OCI-LY7 (cell line): ENCODE measurements at regions not wholly inside any gene's neighbourhood (a gene's known extent, or its start where the extent isn't known, plus 50 kb on each side); places are given as distances from the start of the nearest gene placed in this dataset.

Source experiments
- BruUV-seq: library from RNA; stranded (reverse); fragments of 400-500 nt; replicated peaks from 2 replicates; lab custom pipeline; 2021; lab: Mats Ljungman, UMichigan
- CTCF ChIA-PET: fragments of 300-600 bp; sonication (Branson Sonifier 250); formaldehyde crosslinking; loops from one replicate; lab custom pipeline; 2022; ENCODE audit warnings: antibody characterized with exemption; ENCODE audit not compliant: unreplicated experiment; lab: Charles Lee
- POLR2A ChIA-PET: fragments of 300-600 bp; sonication (Branson Sonifier 250); formaldehyde crosslinking; loops from one replicate; lab custom pipeline; 2022; ENCODE audit warnings: antibody characterized with exemption; lab: Charles Lee
- DNase-seq: peaks from one replicate; pipeline ENCODE4 v3.0.0-alpha.2; 2015; ENCODE audit warnings: low spot score
- H2AFZ ChIP-seq: fragments of 200-600 bp; sonication (generic), shearing (Covaris generic); 2 replicates; pipeline ENCODE4 v1.6.1; 2014; ENCODE audit warnings: mild to moderate bottlenecking, antibody characterized with exemption, low read length, moderate library complexity
- H3K27ac ChIP-seq: fragments of 200-600 bp; sonication (generic); 2 replicates; pipeline ENCODE4 v1.5.1; 2014; ENCODE audit warnings: mixed run types, low read depth, mild to moderate bottlenecking, moderate library complexity, low read length, inconsistent platforms; ENCODE audit not compliant: poor library complexity, severe bottlenecking
- H3K36me3 ChIP-seq: fragments of 200-600 bp; sonication (generic); 2 replicates; pipeline ENCODE4 v1.6.1; 2014; ENCODE audit warnings: mild to moderate bottlenecking, antibody characterized with exemption, low read length, moderate library complexity, mixed read lengths; ENCODE audit not compliant: insufficient read depth
- H3K4me1 ChIP-seq: fragments of 200-600 bp; sonication (generic); 2 replicates; pipeline ENCODE4 v1.5.1; 2014; ENCODE audit warnings: mild to moderate bottlenecking, low read length; ENCODE audit not compliant: insufficient read depth, poor library complexity, severe bottlenecking
- H3K4me2 ChIP-seq: fragments of 200-600 bp; sonication (generic); 2 replicates; pipeline ENCODE4 v1.6.1; 2014; ENCODE audit warnings: mild to moderate bottlenecking, low read length
- H3K4me3 ChIP-seq: fragments of 200-600 bp; sonication (generic); 2 replicates; pipeline ENCODE4 v1.5.1; 2014; ENCODE audit warnings: mild to moderate bottlenecking, low read depth, low read length; ENCODE audit not compliant: poor library complexity, severe bottlenecking
- H3K79me2 ChIP-seq: fragments of 200-600 bp; sonication (generic); 2 replicates; pipeline ENCODE4 v1.6.1; 2016; ENCODE audit warnings: low read depth, mild to moderate bottlenecking, low read length, moderate library complexity, mixed read lengths; ENCODE audit not compliant: insufficient read depth
- H3K9me2 ChIP-seq: fragments of 200-600 bp; sonication (generic); 2 replicates; pipeline ENCODE4 v1.6.1; 2016; ENCODE audit warnings: mild to moderate bottlenecking, low read length, mixed read lengths; ENCODE audit not compliant: insufficient read depth
- H3K9me3 ChIP-seq: fragments of 200-600 bp; sonication (generic); 2 replicates; pipeline ENCODE4 v1.6.1; 2014; ENCODE audit warnings: mild to moderate bottlenecking, mixed run types, low read length, mixed read lengths
- H4K20me1 ChIP-seq: fragments of 200-600 bp; sonication (generic); 2 replicates; pipeline ENCODE4 v1.6.1; 2014; ENCODE audit warnings: mild to moderate bottlenecking, antibody characterized with exemption, low read length, moderate library complexity, mixed read lengths; ENCODE audit not compliant: insufficient read depth
- CTCF ChIP-seq: fragments of 200-600 bp; sonication (generic); conservative IDR thresholded peaks from 2 replicates; pipeline ENCODE4 v1.5.1; 2014; ENCODE audit warnings: mild to moderate bottlenecking, antibody characterized with exemption, low read length, moderate library complexity, mixed read lengths
- EZH2phosphoT487 ChIP-seq: fragments of 200-600 bp; sonication (generic); IDR thresholded peaks from 2 replicates; pipeline ENCODE4 v1.6.1; 2018; ENCODE audit warnings: low read depth, borderline replicate concordance, mild to moderate bottlenecking, mixed run types, antibody characterized with exemption, low read length, moderate library complexity, mixed read lengths
- intact Hi-C: fragments of 100-400 bp; cut with micrococcal nuclease; formaldehyde crosslinking; loops from one replicate; pipeline ENCODE4 v1.10.0; 2022; ENCODE audit not compliant: unreplicated experiment

GRCh38 chr11:129536338-129536737 is 160.7 kb downstream of the BARX2 start:
- BruUV-seq: no TSS peak
- intact Hi-C loops: no loop called here
- no peak for DNase-seq
- H3K9me2 ChIP-seq: no peaks in the 10 kb centered on the region
- no peak overlapping the region for H3K4me3 ChIP-seq
- no peak overlapping the region for H3K4me2 ChIP-seq
- H2AFZ ChIP-seq: no peak overlapping the region
- no peaks in the 10 kb centered on the region for H4K20me1 ChIP-seq
- no peaks in the 10 kb centered on the region for H3K36me3 ChIP-seq
- no peaks in the 10 kb centered on the region for H3K4me1 ChIP-seq
- H3K9me3 ChIP-seq: peaks cover 7% of the 10 kb centered on the region; the same call in 1 of the 2 replicates
- H3K27ac ChIP-seq: no peak overlapping the region
- POLR2A ChIA-PET: no interaction called here
- TF ChIP-seq CTCF: no peak
- TF ChIP-seq EZH2phosphoT487: no peak
- no peaks in the 10 kb centered on the region for H3K79me2 ChIP-seq
- CTCF ChIA-PET: no interaction called here

- no peak for DNase-seq
- Histone ChIP-seq H3K4me2 (no peak overlapping the region), H3K9me3 (peaks cover 7% of the 10 kb centered on the region; the same call in 1 of the 2 replicates), H3K79me2 (no peaks in the 10 kb centered on the region), H3K27ac (no peak overlapping the region), H3K4me3 (no peak overlapping the region), H3K9me2 (no peaks in the 10 kb centered on the region), H3K4me1 (no peaks in the 10 kb centered on the region), H3K36me3 (no peaks in the 10 kb centered on the region), H2AFZ (no peak overlapping the region), H4K20me1 (no peaks in the 10 kb centered on the region)
- TF ChIP-seq CTCF: no peak
- no peak for TF ChIP-seq EZH2phosphoT487
- CTCF ChIA-PET: no interaction called here
- POLR2A ChIA-PET: no interaction called here
- intact Hi-C loops: no loop called here
- no TSS peak for BruUV-seq
Measured at GRCh38 chr11:129538323-129538722, 162.7 kb downstream of the BARX2 start.

GRCh38 chr11:129543515-129544290 is 168.1 kb downstream of the BARX2 start:
- intact Hi-C loops: no loop called here
- CTCF ChIA-PET: no interaction called here

More at GRCh38 chr11:129543515-129544290, 168.1 kb downstream of the BARX2 start:
- POLR2A ChIA-PET: no interaction called here
- H3K36me3 ChIP-seq: no peaks in the 10 kb centered on the region
- no peak overlapping the region for H2AFZ ChIP-seq
- DNase-seq: no peak
- H3K9me2 ChIP-seq: no peaks in the 10 kb centered on the region
- H3K4me2 ChIP-seq: no peak overlapping the region
- no TSS peak for BruUV-seq
- H3K79me2 ChIP-seq: no peaks in the 10 kb centered on the region
- no peaks in the 10 kb centered on the region for H3K4me1 ChIP-seq
- TF ChIP-seq CTCF (no peak), EZH2phosphoT487 (no peak)
- H3K27ac ChIP-seq: no peak overlapping the region
- H3K9me3 ChIP-seq: no peaks in the 10 kb centered on the region
- no peaks in the 10 kb centered on the region for H4K20me1 ChIP-seq
- H3K4me3 ChIP-seq: no peak overlapping the region
